ENCODE measurements at regions not wholly inside any gene's neighbourhood (a gene's known extent, or its start where the extent isn't known, plus 50 kb on each side); places are given as distances from the start of the nearest gene placed in this dataset.

DNA sequence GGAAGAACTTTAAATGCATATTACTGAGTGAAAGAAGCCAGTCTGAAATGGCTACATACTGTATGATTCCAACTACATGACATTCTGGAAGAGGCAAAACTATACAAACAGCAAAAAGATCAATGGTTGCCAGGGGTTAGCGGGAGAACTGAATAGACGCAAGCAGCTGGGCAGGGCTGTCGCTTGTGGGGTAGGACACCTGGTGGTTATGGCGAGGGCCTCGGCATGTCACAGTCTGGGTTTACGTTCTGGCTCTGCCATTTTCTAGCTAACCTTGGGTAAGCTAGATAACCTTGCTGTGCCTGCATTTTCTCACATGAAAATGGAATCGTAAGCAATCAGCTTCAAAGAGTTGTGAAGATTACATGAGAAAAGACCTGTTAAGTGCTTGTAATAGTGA lies 55.2 kb upstream of the SYT13 start:
- TF ChIP-seq YY1 (IDR thresholded peaks at IDR 0.05; ENCODE audit: low read depth) (no peak), TCF12 (IDR thresholded peaks at IDR 0.05; ENCODE audit: low read depth) (no peak), CREB1 (IDR thresholded peaks at IDR 0.05; ENCODE audit: low read depth) (no peak), ZBTB7A (IDR thresholded peaks at IDR 0.05; ENCODE audit: low read depth) (no peak), EP300 (IDR thresholded peaks at IDR 0.05; ENCODE audit: borderline replicate concordance) (no peak), CEBPB (IDR thresholded peaks at IDR 0.05) (no peak), FOXM1 (IDR thresholded peaks at IDR 0.05; ENCODE audit: borderline replicate concordance, low read depth) (no peak), TAF1 (IDR thresholded peaks at IDR 0.05; ENCODE audit: low read depth) (no peak), TEAD4 (IDR thresholded peaks at IDR 0.05) (no peak), EGR1 (IDR thresholded peaks at IDR 0.05) (no peak), NFIC (IDR thresholded peaks at IDR 0.05) (no peak), RAD21 (IDR thresholded peaks at IDR 0.05; ENCODE audit: low read depth) (no peak)
- TF ChIP-seq, protein P1, sequence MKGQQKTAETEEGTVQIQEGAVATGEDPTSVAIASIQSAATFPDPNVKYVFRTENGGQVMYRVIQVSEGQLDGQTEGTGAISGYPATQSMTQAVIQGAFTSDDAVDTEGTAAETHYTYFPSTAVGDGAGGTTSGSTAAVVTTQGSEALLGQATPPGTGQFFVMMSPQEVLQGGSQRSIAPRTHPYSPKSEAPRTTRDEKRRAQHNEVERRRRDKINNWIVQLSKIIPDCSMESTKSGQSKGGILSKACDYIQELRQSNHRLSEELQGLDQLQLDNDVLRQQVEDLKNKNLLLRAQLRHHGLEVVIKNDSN (IDR thresholded peaks at IDR 0.05) = no peak
- TF ChIP-seq, protein P2, sequence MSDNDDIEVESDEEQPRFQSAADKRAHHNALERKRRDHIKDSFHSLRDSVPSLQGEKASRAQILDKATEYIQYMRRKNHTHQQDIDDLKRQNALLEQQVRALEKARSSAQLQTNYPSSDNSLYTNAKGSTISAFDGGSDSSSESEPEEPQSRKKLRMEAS (IDR thresholded peaks at IDR 0.05) = no peak
- TF ChIP-seq, protein P3, sequence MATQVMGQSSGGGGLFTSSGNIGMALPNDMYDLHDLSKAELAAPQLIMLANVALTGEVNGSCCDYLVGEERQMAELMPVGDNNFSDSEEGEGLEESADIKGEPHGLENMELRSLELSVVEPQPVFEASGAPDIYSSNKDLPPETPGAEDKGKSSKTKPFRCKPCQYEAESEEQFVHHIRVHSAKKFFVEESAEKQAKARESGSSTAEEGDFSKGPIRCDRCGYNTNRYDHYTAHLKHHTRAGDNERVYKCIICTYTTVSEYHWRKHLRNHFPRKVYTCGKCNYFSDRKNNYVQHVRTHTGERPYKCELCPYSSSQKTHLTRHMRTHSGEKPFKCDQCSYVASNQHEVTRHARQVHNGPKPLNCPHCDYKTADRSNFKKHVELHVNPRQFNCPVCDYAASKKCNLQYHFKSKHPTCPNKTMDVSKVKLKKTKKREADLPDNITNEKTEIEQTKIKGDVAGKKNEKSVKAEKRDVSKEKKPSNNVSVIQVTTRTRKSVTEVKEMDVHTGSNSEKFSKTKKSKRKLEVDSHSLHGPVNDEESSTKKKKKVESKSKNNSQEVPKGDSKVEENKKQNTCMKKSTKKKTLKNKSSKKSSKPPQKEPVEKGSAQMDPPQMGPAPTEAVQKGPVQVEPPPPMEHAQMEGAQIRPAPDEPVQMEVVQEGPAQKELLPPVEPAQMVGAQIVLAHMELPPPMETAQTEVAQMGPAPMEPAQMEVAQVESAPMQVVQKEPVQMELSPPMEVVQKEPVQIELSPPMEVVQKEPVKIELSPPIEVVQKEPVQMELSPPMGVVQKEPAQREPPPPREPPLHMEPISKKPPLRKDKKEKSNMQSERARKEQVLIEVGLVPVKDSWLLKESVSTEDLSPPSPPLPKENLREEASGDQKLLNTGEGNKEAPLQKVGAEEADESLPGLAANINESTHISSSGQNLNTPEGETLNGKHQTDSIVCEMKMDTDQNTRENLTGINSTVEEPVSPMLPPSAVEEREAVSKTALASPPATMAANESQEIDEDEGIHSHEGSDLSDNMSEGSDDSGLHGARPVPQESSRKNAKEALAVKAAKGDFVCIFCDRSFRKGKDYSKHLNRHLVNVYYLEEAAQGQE (IDR thresholded peaks at IDR 0.05; ENCODE audit: low read depth) = no peak

DNA sequence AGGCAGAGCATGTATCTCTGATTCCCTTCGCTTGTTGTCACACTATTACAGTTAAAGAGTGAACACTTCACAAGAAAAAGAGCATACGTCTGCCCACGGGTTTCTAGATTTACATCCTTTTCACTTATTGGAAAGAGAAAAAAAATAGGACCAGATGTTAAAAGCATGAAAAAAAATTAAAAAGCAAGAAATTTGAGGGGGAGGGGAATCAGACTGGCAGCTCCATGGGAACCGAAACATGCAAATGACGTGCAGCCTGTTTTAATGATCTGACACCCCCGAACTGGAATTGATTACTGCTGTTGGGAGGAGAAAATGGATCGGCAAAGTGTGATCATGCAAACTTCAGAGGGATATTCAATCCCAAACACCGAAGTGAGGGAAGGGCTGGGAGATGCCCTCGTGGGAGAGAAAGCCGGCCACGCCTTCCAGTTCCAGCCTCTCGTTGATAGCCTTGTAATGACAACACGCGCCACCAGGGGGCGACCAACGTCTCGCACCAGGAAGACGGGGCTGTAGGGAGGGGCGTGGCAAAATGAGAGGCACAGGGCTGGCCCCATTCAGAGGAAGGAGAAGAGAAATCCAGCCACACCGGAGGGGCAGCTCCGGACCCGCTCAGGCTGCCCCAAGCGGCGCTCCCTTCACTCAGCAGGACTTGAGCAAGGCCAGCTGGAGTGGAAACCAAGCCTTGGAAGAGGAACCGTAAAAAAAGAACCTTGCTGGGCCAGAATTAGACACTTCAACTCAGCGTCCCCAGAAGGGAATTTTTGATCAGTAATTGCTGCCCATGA lies 53.8 kb upstream of the SYT13 start:
- no peak for TF ChIP-seq CEBPB (IDR thresholded peaks at IDR 0.05)
- TF ChIP-seq RAD21 (IDR thresholded peaks at IDR 0.05; ENCODE audit: low read depth) = peak; percentile 67
- TF ChIP-seq, protein P2 (IDR thresholded peaks at IDR 0.05) = peak; percentile 54; the same call in 1 of the 2 replicates
- TF ChIP-seq, protein P3 (IDR thresholded peaks at IDR 0.05; ENCODE audit: low read depth) = no peak
- 0 out of 2 replicates have a peak, but pooled peaks have one; percentile 40 for TF ChIP-seq YY1 (IDR thresholded peaks at IDR 0.05; ENCODE audit: low read depth)

DNA sequence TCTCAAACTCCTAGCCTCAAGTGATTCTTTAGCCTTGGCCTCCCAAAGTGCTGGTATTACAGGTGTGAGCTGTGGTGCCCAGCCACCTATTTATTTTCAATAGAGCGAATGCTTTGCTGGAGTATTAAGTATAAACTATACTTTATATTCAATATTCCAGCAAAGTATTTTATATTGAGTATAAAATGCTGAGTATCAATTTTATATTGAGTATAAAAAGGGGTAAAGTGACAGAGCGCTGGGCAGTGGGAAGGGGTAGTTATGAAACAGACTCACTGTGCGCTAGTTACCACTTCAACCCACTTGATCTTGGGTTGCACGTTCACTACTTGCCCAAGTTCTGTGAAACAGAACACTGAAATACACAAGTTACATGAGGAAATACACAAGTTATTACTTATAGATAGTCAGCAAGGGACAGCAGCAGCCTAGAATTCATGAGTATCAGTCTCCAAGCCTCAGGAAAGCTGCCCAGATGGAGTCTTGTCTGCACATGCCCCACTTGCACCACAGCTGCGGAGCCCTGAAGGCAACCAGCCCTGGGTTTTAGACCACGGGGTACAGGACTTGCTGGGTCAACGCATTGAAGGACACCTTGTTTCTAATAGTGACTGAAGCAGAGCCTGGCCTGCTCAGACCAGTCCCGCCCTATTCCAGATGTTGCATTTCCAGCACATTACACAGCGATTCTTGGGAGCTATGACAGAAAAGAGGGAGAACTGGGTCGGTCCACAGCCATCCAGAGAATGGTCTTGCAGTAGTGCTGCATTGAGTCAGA lies 51.6 kb upstream of the SYT13 start:
- TF ChIP-seq TEAD4 (IDR thresholded peaks at IDR 0.05) = no peak
- TF ChIP-seq CREB1 (IDR thresholded peaks at IDR 0.05; ENCODE audit: low read depth) = no peak
- TF ChIP-seq RAD21 (IDR thresholded peaks at IDR 0.05; ENCODE audit: low read depth) = no peak
- TF ChIP-seq FOXM1 (IDR thresholded peaks at IDR 0.05; ENCODE audit: borderline replicate concordance, low read depth) = no peak
- TF ChIP-seq EP300 (IDR thresholded peaks at IDR 0.05; ENCODE audit: borderline replicate concordance) = no peak
- TF ChIP-seq ZBTB7A (IDR thresholded peaks at IDR 0.05; ENCODE audit: low read depth) = no peak
- no peak for TF ChIP-seq NFIC (IDR thresholded peaks at IDR 0.05)
- TF ChIP-seq, protein P2 (IDR thresholded peaks at IDR 0.05) = no peak
- no peak for TF ChIP-seq CEBPB (IDR thresholded peaks at IDR 0.05)

DNA sequence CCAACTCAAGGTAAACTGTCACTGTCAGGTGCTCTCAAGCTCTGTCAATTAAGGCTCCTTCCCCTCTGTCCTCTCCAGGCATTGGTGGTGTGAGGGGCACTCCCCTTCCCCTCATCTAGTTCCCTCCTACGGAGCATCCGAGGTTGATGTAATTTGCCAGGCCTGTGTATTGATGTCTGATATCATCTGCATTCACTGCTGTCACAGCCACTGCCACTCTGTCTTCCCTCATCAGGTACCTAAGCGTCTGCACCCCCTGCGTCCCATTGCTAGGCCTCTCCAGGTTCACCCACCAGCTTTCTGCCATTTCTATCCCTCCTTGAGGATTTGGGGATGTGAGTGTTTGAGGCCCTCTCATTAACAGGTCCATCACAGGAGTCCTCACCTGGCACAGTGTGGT lies 50.0 kb upstream of the SYT13 start:
- no peak for TF ChIP-seq ZBTB7A (IDR thresholded peaks at IDR 0.05; ENCODE audit: low read depth)
- TF ChIP-seq, protein P2 (IDR thresholded peaks at IDR 0.05) = no peak

Measured in Ishikawa (cell line).